ENCODE measurements at regions not wholly inside any gene's neighbourhood (a gene's known extent, or its start where the extent isn't known, plus 50 kb on each side); places are given as distances from the start of the nearest gene placed in this dataset.

DNA sequence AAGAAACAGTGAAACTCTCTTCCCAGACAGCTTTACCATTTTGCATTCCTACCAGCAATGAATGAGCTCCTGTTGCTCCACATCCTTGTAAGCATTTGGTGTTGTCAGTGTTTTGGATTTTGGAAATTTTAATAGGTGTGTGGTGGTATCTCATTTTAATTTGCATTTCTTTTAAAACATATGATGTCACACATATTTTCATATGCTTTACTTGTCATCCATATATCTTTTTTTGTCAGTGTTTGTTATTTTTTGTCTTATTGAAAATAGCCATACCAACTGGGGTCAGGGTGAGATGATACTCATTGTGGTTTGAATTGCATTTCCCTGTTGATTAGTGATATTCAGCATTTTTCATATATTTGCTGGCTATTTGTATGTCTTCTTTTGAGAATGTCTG, 119.5 kb upstream of the FOXA2 start:
- Histone ChIP-seq H3K9me3 (ENCODE audit: control insufficient read depth in 1 of 2, insufficient read depth in 1 of 2, low read length in 2 of 2) (peaks cover 0 to 5% of the 10 kb centered on the region in 2 experiments), H3K4me1 (ENCODE audit: insufficient read depth, low read length) (no peaks in the 10 kb centered on the region), H3K27ac (ENCODE audit: low read depth in 1 of 2, low read length in 2 of 2) (no peak overlapping the region), H3K36me3 (ENCODE audit: insufficient read depth, low read length) (no peaks in the 10 kb centered on the region), H3K4me3 (ENCODE audit: low read length) (no peak overlapping the region), H3K27me3 (ENCODE audit: control insufficient read depth in 1 of 2, insufficient read depth in 2 of 2, low read length in 2 of 2) (peaks cover 0 to 7% of the 10 kb centered on the region in 2 experiments)
- POLR2A ChIA-PET, result no interaction called here
- CTCF ChIA-PET, result no interaction called here
- ATAC-seq (ENCODE audit: poor library complexity) (no peak), DNase-seq (no peak)
- intact Hi-C loops (cut with DNase I, micrococcal nuclease), result no loop called here
- H3K4me1 Mint-ChIP-seq (ENCODE audit: low read depth), result no peaks in the 10 kb centered on the region
- no peaks in the 10 kb centered on the region for H3K36me3 Mint-ChIP-seq (ENCODE audit: low read depth)
- TF ChIP-seq, protein P1, sequence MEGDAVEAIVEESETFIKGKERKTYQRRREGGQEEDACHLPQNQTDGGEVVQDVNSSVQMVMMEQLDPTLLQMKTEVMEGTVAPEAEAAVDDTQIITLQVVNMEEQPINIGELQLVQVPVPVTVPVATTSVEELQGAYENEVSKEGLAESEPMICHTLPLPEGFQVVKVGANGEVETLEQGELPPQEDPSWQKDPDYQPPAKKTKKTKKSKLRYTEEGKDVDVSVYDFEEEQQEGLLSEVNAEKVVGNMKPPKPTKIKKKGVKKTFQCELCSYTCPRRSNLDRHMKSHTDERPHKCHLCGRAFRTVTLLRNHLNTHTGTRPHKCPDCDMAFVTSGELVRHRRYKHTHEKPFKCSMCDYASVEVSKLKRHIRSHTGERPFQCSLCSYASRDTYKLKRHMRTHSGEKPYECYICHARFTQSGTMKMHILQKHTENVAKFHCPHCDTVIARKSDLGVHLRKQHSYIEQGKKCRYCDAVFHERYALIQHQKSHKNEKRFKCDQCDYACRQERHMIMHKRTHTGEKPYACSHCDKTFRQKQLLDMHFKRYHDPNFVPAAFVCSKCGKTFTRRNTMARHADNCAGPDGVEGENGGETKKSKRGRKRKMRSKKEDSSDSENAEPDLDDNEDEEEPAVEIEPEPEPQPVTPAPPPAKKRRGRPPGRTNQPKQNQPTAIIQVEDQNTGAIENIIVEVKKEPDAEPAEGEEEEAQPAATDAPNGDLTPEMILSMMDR (IDR thresholded peaks at IDR 0.05), result no peak
- no peak overlapping the region for H3K27ac Mint-ChIP-seq
- H3K9me3 Mint-ChIP-seq, result peaks cover 3% of the 10 kb centered on the region
- H3K27me3 Mint-ChIP-seq, result no peaks in the 10 kb centered on the region
- no peak overlapping the region for H3K4me3 Mint-ChIP-seq

DNA sequence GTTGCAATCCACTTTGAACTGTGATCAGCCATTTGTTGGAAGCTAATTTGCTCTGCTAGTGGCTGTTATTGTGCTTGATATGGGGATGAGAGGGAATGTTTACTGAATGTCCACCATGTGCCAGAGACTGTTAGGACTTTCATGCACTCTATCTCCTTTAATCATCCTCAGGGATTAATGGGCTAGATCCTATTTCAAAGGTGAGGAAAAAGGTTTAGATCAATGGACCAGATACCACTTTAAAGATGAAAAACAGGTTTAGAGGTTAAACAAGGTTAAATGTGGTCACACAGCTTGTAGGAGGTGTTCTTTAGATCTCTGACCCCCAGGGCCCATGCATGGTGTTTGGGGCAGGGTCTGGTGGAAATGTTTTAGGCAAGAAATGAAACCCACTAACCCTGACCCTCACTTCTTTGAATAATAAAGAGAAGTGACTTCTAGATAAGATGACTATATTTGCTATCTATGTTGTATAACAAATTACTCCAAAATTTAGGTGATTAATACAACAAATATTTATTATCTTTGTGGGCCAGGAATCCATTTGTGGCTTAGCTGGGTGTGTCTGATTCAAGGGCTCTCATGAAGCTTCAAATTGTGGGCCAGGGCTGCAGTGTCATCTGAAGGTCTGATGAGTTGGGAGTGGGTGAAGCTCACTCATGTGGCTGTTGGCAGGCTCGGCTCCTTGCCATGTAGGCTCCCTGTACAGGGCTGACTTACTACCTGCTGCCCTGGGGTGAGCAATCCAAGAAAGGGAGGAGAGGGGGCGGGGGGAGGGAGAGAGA, 127.8 kb upstream of the FOXA2 start:
- Mint-ChIP-seq H3K36me3 (ENCODE audit: low read depth) (no peaks in the 10 kb centered on the region), H3K27me3 (no peaks in the 10 kb centered on the region), H3K9me3 (peaks cover 4% of the 10 kb centered on the region), H3K27ac (no peak overlapping the region), H3K4me3 (no peak overlapping the region), H3K4me1 (ENCODE audit: low read depth) (no peaks in the 10 kb centered on the region)
- Histone ChIP-seq H3K9me3 (ENCODE audit: control insufficient read depth in 1 of 2, insufficient read depth in 1 of 2, low read length in 2 of 2) (peaks cover 0 to 5% of the 10 kb centered on the region in 2 experiments), H3K36me3 (ENCODE audit: insufficient read depth, low read length) (no peaks in the 10 kb centered on the region), H3K27me3 (ENCODE audit: control insufficient read depth in 1 of 2, insufficient read depth in 2 of 2, low read length in 2 of 2) (peaks cover 0 to 9% of the 10 kb centered on the region in 2 experiments), H3K27ac (ENCODE audit: low read depth in 1 of 2, low read length in 2 of 2) (no peak overlapping the region), H3K4me3 (ENCODE audit: low read length) (no peak overlapping the region), H3K4me1 (ENCODE audit: insufficient read depth, low read length) (no peaks in the 10 kb centered on the region)
- ATAC-seq (ENCODE audit: poor library complexity), result no peak
- CTCF ChIA-PET, result no interaction called here
- POLR2A ChIA-PET, result no interaction called here
- no peak for DNase-seq
- TF ChIP-seq, protein P1 (IDR thresholded peaks at IDR 0.05), result no peak
- intact Hi-C loops (cut with DNase I, micrococcal nuclease), result no loop called here

DNA sequence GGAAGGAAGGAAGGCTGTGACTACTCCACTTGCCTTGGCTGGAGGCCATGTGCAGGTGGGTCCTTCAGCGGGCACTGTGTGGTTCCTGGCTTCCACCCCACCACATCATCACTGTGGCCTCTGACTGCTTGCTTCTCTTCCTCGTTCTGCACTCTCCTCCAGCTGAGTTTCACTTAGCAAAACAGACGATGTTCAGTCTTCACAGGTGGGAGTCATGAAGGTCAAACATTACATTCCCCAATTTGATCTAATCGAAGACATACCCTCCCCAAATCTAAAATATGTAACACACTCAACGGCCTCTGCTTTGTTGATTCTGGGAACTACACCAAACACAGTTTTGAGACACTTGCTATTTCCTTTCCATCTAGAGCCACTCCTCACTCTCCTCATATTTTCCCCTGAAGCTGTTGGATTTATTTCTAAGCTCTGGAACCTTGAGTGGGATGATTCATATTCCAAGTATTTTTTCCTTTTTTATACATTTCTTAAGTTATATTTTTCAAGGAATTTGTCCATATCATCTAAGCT, 132.5 kb upstream of the FOXA2 start:
- no peak overlapping the region for H3K4me3 Mint-ChIP-seq
- POLR2A ChIA-PET, result no interaction called here
- H3K4me1 Mint-ChIP-seq (ENCODE audit: low read depth), result no peaks in the 10 kb centered on the region
- intact Hi-C loops (cut with DNase I, micrococcal nuclease), result no loop called here
- H3K9me3 ChIP-seq (ENCODE audit: control insufficient read depth in 1 of 2, insufficient read depth in 1 of 2, low read length in 2 of 2), result no peaks in the 10 kb centered on the region
- no peaks in the 10 kb centered on the region for H3K27me3 ChIP-seq (ENCODE audit: control insufficient read depth in 1 of 2, insufficient read depth in 2 of 2, low read length in 2 of 2)
- no peaks in the 10 kb centered on the region for H3K36me3 Mint-ChIP-seq (ENCODE audit: low read depth)
- no peak overlapping the region for H3K4me3 ChIP-seq (ENCODE audit: low read length)
- ATAC-seq (ENCODE audit: poor library complexity), result no peak
- H3K36me3 ChIP-seq (ENCODE audit: insufficient read depth, low read length), result no peaks in the 10 kb centered on the region
- no peaks in the 10 kb centered on the region for H3K27me3 Mint-ChIP-seq
- CTCF ChIA-PET, result no interaction called here
- H3K27ac Mint-ChIP-seq, result no peak overlapping the region
- peaks cover 4% of the 10 kb centered on the region for H3K9me3 Mint-ChIP-seq
- no peaks in the 10 kb centered on the region for H3K4me1 ChIP-seq (ENCODE audit: insufficient read depth, low read length)
- TF ChIP-seq, protein P1 (IDR thresholded peaks at IDR 0.05), result no peak
- DNase-seq, result peak in 1 of 14 experiments; percentile 2
- no peak overlapping the region for H3K27ac ChIP-seq (ENCODE audit: low read depth in 1 of 2, low read length in 2 of 2)

All from CD4-positive, alpha-beta T cell (primary cell).